ENCODE measurements at regions not wholly inside any gene's neighbourhood (a gene's known extent, or its start where the extent isn't known, plus 50 kb on each side); places are given as distances from the start of the nearest gene placed in this dataset.
"Not testable (repeated sequence)": the region's sequence is repeated elsewhere in the genome, so short reads cannot be mapped to it uniquely, and the experiment has no call there.

GRCh38 chr4:4666693-4667621, 125.1 kb upstream of the STX18 start:
- DNase-seq (ENCODE audit: low spot score) = no peak

- DNase-seq (ENCODE audit: low spot score) = no peak
Measured at GRCh38 chr4:4666187-4666586, 124.3 kb upstream of the STX18 start.

GRCh38 chr4:4664234-4664633, 122.4 kb upstream of the STX18 start:
- DNase-seq (ENCODE audit: low spot score) = no peak

- no peak for DNase-seq (ENCODE audit: low spot score)
Measured at GRCh38 chr4:4663028-4663427, 121.2 kb upstream of the STX18 start.

GRCh38 chr4:4662230-4662629, 120.4 kb upstream of the STX18 start:
- DNase-seq (ENCODE audit: low spot score) = no peak

GRCh38 chr4:4659871-4660651, 118.2 kb upstream of the STX18 start:
- DNase-seq (ENCODE audit: low spot score) = no peak

- DNase-seq (ENCODE audit: low spot score) = no peak
Measured at GRCh38 chr4:4658052-4658451, 116.2 kb upstream of the STX18 start.

- no peak for DNase-seq (ENCODE audit: low spot score)
Measured at GRCh38 chr4:4656977-4657376, 115.1 kb upstream of the STX18 start.

GRCh38 chr4:4655901-4656300, 114.1 kb upstream of the STX18 start:
- DNase-seq (ENCODE audit: low spot score) = no peak

- DNase-seq (ENCODE audit: low spot score) = no peak
Measured at GRCh38 chr4:4655011-4655410, 113.2 kb upstream of the STX18 start.

GRCh38 chr4:4651811-4652755, 110.2 kb upstream of the STX18 start:
- no peak for DNase-seq (ENCODE audit: low spot score)

- no peak for DNase-seq (ENCODE audit: low spot score)
Measured at GRCh38 chr4:4647041-4647440, 105.2 kb upstream of the STX18 start.

- no peak for DNase-seq (ENCODE audit: low spot score)
Measured at GRCh38 chr4:4645743-4646142, 103.9 kb upstream of the STX18 start.

GRCh38 chr4:4644277-4644676, 102.4 kb upstream of the STX18 start:
- not testable (repeated sequence) for DNase-seq (ENCODE audit: low spot score)

GRCh38 chr4:4643743-4644142, 101.9 kb upstream of the STX18 start:
- DNase-seq (ENCODE audit: low spot score) = not testable (repeated sequence)

- no peak for DNase-seq (ENCODE audit: low spot score)
Measured at GRCh38 chr4:4643306-4643705, 101.5 kb upstream of the STX18 start.

GRCh38 chr4:4642496-4643000, 100.7 kb upstream of the STX18 start:
- no peak for DNase-seq (ENCODE audit: low spot score)

- DNase-seq (ENCODE audit: low spot score) = no peak
Measured at GRCh38 chr4:4641661-4642495, 100.0 kb upstream of the STX18 start.

- no peak for DNase-seq (ENCODE audit: low spot score)
Measured at GRCh38 chr4:4641254-4641653, 99.4 kb upstream of the STX18 start.

GRCh38 chr4:4640692-4641091, 98.8 kb upstream of the STX18 start:
- DNase-seq (ENCODE audit: low spot score) = no peak

GRCh38 chr4:4639370-4639769, 97.5 kb upstream of the STX18 start:
- no peak for DNase-seq (ENCODE audit: low spot score)

Data from putamen (tissue), 1 donor.